Activated effector memory CD4-positive, alpha-beta T cell treated with Interleukin-2 at 50 U/mL for 16 hours (primary cell): ENCODE measurements at regions not wholly inside any gene's neighbourhood (a gene's known extent, or its start where the extent isn't known, plus 50 kb on each side); places are given as distances from the start of the nearest gene placed in this dataset.
"Not testable (repeated sequence)": the region's sequence is repeated elsewhere in the genome, so short reads cannot be mapped to it uniquely, and the experiment has no call there.

Experiments used
- DNase-seq: peaks from one replicate; pipeline ENCODE4 v3.0.0-alpha.2; 2020

DNA sequence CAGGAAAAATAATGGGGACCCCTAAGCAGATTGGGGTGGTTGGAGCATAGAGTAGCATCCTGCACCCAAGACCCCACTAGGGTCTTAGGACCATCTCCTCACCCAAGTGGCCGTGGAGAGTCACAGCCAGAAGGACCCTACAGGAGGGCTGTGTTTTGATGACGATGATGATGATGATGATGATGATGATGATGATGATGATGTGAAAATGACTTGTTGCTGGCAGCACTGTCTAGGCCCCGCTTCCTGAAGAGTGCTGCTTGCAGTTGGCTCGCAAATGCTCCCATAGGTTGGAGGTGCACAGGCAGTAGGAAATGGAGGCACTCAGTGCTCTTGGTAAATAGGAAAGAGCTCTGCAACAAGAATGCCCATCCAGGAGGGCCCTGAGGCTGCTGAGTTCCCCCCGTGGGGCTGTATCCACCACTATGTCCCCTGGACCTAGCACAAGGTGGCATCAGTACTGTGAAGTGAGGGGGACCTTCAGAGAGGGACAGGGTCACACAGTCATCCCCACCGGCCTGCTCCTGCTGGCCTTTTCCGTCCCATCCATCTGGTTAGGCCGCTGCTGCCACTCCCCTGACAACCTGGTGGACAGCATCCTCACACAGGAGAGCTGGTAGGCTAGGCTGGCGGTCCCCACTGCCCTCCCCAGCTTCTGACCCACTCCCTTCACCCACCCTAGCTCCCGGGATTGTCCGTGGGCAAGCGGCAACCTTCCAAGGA is 139.6 kb downstream of the FOXD2 start:
- DNase-seq, result no peak

DNA sequence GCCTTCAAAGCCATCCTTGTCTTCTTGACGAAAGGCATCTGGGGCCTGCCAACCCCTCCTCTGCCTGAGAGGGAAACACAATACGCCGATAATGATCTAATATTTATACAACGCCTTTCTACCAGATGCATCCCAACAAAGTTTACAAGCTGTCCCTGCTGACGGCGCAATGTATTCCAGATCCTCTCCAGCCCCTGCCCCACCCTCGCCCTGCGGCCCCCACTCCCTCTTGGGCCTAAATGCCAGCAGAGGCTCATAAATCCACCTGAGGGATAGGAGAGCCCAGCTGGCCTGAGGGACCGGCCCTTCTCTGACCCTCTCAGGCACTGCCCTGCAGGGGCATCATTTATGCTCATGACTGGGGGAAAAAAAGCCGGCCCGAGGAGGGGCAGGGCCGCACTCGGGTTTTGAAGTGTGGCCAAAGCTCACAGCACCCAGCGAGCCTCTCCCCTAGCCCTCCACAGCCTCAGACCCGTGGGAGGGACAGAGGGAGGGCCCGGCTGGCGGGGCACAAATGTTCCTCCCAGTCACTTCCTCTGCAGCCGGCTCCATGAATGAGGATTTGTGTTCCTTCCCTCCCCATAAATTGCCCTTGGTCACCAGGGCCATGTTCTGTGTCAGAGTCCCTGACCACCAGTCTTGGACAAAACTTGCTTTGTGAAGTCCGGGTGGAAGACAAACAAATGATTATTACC is 140.3 kb downstream of the FOXD2 start:
- DNase-seq, result no peak

DNA sequence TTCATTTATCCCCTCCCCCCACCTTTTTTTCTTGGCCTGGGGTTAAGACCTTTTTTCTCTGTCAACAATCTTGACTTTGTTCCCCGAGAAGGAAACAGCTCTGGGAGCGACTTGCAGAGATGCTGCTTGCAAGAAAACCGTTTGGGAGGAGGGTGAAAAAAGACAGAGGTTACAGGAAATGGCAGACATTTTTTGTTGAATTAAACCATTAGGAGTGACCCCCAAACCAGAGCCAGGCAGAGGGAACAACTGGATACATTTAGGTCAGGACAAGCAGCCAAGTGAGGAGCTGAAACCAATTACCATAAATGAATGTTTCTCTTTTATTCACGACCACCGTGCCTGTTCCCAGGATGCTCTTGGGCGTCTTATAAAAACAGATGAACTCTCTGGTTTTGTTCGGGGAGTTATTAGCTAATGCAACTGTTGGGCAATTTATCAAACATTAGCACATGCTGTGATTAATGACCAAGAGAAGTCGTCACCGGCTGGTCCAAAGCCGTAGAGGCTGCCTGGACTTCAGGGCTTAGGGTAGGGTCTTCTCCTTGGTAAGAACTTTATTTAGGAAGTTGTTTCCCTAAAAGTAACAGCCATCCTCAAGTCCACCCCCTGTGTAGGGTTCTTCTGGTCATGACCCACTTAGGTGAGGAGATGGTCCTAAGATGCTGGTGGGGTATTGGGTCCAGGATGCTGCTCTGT is 141.0 kb downstream of the FOXD2 start:
- DNase-seq, result no peak

DNA sequence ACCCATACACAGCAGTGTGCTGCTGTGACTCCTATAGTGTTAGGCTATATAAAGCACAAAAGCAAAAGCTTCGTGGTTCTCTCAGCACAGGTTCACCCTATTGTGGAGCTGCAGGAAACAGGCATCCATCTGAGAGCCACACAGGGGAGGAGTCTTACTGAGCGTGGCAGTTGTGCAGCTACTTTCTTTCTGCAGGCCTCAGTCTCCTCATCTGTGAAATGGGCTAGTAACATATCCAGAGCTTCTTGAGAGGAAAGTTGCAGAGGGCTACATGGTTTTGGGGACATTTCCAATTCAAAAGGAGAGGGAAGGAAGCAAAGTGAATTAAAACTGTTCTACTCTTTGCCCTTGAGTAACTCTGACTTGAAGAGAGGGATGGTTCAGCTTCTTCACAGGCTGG is 142.0 kb downstream of the FOXD2 start:
- DNase-seq, result no peak

DNA sequence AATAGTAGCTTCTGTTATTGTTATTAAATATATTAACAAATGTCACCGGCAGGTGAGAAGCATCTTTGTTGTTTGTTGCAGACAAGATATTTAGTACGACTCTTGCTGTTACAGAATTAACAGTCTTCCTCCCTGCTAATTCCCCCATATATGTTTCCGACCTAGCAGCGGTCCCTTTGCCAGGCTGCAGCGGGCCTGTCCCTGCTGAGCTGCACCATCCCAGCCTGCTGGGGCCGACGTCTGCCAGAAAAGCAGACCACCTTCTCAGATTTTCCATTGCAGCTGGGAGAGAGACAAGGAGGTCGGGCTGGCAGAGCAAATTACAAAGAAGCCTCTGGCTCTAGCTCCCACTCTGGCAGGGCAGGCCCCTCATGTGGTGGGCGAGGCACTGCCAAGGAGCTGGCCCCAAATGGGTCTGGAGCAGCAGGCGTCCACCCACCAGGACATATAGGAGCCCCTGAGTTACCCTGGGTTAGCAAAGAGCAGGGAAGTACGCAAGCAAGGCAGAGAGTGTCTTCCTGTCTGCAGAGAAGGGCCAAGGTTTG is 142.7 kb downstream of the FOXD2 start:
- DNase-seq, result no peak

DNA sequence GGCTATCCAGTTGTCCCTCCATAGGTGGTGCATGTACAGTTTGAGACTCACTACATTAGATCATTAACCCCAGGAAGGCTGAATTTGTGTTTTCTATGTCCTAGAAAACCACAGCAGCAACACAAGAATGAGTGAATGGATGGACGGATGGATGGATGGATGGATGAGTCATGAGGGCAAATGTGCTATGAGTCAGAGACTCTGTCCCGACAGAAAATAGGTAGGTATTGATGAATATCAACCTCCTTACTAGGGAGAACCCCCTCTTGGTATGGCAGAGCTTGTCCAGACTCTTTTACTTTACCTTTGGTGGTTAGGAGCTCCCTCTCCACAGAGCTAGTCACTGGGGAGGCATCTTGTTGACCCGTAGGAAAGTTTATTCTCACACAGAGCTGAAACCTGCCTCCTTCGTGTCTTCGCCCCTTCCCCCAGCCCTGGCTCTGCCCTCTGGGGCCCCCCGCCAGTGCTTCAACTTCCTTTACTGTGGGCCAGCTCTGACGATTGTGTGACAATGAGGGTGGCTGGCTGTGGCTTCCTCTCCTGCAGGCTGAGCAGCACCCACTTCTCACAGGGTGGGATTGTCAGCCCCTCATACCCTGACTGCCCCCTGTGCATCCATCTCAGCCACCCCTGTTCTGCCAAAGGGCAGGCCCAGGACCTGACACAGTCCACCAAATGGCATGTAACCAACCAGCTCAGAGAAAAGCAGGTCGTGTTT is 145.2 kb downstream of the FOXD2 start:
- no peak for DNase-seq

DNA sequence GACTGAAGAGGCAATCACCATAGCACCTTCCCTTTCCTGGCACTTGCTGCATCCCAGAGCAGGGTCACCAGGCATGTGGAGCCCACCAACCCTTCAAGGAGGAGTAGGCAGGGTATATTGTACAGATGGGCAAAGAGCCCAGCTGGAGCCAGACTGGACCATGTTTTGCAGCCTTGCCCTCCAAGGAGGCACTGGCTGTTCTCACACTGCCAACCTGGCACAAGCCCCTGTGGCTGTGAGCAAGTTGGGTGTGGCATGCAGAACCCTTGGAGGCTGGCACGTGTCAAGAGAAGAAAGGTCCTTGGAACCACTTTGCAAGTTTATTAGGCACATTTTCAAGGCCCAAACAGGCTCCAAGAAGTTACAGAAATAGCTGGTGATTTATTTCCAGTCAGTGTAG is 146.4 kb downstream of the FOXD2 start:
- DNase-seq, result no peak

DNA sequence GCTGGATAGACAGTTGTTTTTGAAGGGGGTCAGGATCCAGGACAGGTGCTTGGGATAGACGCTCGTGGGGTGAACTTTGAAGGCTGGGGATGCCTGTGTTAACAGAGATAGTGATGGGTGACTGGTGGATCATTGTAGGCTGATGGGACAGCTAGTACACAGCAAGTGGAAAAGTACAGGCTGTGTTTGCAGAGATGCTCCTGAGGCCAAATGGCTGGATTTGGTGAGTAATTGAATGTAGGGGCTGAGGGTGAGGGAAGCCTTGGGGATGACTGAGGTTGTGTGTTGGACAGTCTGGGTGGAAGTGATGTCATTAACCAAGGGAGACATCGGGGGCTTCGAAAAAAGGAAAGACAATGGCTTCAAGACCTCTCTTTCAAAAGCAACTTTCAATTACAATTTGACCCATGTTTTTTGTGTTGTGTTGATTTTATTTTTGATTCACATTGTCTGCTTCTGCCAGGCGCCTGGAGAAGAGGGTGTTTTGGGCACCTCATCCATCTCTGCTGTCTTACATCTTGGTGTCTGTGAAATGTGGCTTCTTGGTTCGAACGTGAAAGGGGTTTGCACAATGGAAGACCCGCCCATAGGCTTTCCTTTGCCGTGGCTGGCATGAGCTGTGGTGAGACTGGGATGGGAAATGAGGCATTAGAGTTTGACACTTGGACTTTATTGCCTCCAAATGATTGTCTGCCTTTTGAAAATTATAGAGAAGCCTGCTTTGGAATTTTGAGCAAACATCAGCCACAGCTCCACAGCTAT is 147.5 kb downstream of the FOXD2 start:
- DNase-seq, result no peak

DNA sequence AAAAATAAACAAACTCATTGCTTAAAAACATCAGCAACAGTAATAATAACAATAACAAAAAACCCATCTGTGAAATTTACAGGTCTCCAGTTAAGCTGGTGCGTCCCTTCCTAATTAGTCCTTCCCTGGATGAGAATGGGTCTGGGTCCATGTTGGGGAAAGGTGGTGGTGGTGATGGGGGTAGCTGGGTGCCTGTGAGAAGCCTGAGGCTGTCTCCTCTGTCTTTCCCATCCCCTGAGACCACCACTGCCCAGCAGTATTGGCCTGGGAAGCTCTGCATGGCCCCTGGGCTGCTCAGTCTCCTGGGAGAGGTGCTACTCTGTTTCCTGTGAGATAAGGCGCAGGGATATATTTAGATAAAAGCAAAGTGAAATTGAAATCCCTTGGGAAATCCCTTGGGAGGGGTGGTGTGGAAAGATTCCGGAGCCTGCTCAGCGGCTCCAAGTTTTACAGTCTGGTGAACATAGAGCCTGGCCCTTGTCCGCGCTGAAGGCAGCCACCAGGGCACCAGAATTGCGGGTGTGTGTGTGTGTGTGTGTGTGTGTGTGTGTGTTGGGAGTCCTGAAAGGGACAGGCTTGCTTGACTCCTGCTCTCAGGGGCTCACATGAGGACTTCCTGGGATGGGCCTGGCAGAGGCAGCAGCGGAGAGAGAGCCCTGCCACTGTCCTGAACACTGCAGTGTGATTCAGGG is 150.2 kb downstream of the FOXD2 start:
- no peak for DNase-seq

DNA sequence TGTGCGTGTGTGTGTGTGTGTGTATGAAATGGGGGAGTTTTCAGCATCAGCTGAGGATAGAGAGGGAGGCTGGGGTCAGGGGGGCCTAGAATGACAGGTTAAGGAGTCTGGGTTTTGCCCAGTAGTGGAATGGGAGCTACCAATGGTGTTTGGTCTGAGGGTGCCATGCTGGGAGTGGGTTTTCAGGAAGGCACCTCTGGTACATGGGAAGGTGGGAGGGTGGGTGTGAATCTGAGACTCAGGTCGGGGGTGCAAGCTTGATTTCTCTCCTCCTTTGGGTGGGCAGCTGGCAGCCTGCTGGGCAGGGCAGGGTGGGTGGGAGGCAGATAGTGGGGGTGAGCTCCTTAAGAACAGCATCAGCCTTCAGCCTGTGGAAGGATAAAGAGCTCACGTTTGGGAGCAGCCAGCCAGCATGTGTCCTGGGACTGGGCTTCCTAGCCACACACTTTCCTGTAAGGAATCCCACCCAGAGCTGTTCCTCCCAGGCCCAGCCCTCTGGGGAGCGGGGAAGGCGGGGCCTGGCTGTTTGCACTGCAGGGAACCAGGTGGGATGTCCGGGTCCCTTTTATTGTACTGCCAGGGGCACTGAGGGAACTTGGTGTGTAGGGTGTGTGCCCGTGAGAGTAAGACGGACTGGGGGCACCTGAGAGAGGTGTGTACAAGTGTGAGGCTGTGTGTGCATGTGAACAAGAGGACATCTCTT is 152.8 kb downstream of the FOXD2 start:
- no peak for DNase-seq

DNA sequence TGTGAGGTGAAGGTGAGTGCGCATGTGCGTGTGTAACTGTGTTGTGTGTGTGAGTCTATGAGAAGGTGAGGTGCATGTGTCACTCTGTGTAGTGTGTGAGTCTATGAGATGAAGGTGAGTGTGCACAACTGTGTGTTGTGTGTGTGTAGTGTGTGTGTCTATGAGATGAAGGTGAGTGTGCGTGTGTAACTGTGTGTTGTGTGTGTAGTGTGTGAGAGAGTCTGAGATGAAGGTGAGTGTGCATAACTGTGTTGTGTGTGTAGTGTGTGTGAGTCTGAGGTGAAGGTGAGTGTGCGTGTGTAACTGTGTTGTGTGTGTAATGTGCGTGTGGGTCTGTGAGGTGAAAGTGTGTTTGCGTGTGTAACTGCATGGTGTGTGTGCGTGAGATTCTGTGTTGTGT is 154.0 kb downstream of the FOXD2 start:
- DNase-seq, result no peak

DNA sequence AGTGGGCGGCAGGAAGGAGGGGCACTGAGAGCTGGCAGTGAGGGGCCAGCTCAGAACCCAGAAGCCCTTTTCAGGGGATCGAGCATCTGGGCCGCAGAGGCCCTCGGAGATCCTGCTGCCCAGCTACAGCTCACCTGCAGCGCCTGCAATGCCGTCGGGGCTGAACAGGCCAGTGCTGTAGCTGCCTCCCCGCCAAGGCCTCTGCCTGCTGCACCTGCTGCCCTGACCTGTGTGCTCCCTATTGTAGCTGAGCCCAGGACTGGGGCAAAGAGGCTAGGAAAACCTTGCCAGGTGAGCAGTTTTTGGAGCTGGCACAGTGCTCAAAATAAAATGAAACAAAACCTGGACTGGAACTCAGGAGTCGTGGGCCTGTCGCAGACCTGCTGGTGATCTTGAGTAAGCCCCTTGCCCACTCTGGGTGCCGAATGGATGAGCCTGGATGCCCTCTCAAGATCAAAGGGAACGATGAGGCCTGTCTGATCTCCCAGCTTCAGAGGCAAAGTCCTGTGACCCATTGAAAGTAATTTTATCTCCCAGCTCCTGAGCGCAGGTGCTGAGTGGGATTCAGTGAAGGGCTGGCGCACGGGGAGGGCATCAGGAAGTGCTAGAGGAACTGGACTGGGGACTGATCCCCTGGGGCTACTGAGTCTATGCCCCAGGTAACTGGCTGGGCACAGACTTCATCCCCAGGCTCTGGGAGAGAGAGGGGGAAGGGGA is 154.6 kb downstream of the FOXD2 start:
- DNase-seq, result no peak

DNA sequence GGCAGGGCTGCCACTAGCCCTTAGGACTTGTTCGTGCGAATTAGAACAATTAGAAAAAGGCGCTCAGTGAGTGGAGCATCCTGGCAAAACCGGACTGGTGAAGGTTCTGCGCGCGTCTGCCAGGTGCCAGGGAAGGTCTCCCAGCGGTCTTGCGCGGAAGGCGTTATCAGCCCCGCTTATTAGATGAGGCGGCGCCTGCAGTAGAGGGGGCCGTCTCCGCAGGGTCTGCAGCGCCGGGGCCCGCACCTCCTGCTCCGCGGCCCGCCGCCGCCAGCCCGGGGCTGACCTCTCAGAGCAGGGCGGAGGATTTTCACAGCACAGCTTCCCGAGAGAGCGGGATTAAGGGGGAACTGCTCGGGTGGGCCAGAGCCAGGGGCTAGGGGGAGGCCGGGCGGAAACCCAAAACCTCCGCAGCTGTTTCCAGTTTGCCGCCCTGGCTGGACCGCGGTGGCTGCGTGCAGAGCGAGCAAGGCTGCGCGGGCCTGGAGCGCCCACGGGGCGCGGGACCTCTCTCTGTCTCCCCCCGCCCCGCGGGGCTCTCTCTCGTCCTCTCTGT is 155.2 kb downstream of the FOXD2 start:
- no peak for DNase-seq

DNA sequence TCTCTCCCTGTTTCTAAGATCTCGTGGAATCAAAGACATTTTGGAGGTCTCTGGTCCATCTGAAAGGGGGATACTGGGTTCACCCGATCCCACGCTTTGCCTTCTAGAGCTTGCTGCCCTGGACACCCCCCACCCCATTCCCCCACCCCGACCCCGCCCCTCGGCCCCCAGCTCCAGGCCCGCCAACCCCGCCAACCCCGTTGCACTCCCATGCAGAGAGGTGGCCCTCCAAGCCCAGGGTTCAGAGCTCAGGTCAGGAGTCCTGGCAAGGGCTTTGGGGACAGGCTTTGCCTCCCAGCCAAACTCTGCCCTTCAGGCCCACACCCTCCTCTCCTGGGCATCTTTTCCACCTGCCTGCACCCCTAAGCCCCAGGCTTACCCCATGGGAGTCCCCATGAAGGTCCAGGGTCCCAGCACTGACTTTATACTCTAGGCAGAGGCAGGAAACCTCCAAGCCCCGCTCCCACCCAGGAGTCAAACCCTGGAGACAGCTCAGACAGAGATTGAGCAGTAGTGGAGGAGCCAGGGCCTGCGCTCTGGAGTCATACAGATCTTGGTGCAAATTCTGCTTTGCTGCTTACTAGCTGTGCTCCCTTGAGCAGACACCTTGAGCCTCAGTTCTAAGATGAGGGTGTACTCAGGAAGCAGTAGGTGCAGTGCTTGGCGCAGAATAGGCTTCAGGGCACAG is 155.9 kb downstream of the FOXD2 start:
- no peak for DNase-seq

DNA sequence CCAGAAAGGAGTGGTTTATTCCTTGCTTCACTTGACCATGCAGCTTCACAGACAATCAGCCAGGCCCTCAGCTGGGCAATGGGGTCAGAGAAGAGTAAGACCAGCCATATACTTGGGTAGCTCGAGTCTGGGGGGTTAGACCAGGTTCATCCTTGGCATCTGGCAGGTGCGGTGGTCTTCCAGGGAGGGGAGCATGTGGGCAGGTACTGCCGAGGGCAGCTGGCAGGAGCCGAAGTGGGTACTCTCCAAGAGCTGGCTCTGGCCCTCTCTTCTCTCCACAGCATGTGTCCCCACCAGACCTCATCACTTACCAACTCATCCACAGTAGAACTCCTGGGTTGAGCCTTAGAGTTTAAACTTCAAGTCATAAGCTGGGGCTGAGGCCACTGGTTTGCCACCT is 156.8 kb downstream of the FOXD2 start:
- DNase-seq, result no peak

DNA sequence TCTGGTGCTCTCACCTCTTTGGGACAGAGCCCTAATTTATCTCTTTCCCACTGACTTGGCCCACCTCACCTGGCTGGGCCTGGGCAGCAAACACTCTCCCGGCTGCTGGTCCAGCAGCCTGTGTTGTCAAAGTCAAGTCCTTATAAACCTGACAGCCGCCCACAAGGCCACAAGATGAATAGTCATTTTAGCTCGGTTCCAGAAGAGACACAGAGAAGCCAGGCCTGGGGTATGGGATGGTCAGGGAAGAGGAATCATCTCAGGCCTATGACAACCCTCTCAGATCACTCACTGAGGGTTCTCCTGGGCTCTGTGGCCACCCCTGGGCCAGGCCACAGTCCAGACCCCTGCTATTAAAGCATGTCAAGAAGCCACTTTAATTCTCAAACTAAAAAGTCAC is 158.5 kb downstream of the FOXD2 start:
- no peak for DNase-seq

DNA sequence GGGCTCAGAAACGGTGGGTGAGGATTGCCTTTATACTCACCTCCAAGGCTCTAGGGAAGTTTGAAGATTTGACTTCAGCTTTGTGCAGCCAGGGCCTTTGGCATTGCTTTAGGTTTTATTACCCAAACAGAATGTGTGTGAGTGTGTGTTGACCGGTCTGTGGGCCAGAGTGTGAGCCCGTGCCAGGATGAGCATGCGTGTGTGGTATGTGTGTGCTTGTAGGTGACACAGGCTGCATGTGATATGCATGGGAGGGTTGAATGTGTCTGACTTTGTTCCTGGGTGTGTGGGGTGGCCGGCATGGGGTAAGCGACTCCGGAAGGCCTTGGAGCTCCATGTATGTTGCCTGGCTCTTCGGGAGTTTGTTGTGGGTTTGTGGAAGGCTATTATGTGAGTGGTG is 160.5 kb downstream of the FOXD2 start:
- DNase-seq, result no peak

DNA sequence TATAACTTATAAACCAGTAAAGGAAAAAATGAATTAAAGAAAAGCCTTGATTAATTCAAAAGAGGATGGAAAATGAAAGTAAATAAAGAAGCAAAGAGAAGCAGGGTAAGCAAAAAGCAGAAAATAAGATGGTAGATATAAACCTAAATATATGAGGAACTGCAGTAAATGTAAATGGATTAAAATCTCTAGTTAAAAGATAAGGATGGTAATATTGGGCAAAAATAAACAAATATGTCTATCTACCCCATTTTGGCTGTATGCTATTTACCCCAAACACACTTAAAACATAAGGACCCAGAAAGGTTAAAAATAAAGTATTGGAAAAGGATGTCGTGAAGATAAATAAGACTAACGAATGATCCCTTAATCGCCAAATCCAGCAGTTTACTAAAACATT is 161.9 kb downstream of the FOXD2 start:
- no peak for DNase-seq

DNA sequence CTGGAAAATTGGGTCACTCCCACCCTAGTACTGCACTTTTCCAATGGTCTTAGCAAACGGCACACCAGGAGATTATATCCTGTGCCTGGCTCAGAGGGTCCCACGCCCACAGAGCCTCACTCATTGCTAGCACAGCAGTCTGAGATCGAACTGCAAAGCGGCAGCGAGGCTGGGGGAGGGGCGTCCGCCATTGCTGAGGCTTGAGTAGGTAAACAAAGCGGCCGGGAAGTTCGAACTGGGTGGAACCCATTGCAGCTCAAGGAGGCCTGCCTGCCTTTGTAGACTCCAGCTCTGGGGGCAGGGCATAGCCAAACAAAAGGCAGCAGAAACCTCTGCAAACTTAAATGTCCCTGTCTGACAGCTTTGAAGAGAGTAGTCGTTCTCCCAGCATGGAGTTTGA is 164.6 kb downstream of the FOXD2 start:
- DNase-seq, result not testable (repeated sequence)

DNA sequence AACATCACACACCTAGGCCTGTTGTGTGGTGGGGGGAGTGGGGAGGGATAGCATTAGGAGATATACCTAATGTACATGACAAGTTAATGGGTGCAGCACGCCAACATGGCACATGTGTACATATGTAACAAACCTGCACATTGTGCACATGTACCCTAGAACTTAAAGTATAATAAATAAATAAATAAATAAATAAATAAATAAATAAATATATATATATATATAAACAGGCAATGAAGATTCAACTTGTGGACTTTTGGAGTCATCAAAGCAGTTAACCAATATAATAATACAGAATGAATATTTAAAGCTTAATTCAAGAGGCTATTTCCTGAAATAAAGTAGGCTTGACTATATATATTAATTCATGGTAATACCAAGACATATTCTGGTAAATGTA is 167.0 kb downstream of the FOXD2 start:
- not testable (repeated sequence) for DNase-seq
